ENCODE measurements at regions not wholly inside any gene's neighbourhood (a gene's known extent, or its start where the extent isn't known, plus 50 kb on each side); places are given as distances from the start of the nearest gene placed in this dataset.

- DNase-seq (ENCODE audit: low spot score) (no peak), ATAC-seq (no peak)
- intact Hi-C loops (cut with DNase I) = no loop called here
Observed at GRCh38 chr7:9175871-9176270, 742.5 kb downstream of the NXPH1 start.

- DNase-seq (ENCODE audit: low spot score) (no peak), ATAC-seq (no peak)
- intact Hi-C loops (cut with DNase I) = no loop called here
Observed at GRCh38 chr7:9181356-9181755, 747.9 kb downstream of the NXPH1 start.

DNA sequence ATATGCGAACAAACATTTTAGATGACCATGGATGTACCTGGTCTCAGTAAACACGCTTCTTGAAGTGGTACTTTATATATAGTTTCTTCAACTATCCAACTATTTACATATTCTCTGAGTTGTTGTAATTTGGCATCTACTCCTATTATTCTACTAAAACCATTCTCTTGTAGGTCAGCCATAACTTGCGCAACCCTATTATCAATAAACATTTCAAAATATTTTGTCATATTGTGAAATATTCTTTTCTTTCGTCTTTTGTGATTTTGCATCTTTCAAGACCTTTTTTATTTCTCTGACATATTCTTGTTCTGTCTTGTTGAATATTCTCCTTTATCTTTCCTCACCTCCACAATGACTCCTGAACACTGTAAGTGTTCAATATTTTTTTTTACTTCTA lies 753.3 kb downstream of the NXPH1 start:
- ATAC-seq (no peak), DNase-seq (ENCODE audit: low spot score) (no peak)
- intact Hi-C loops (cut with DNase I) = no loop called here

- ATAC-seq = no peak
Observed at GRCh38 chr7:9189703-9190102, 756.3 kb downstream of the NXPH1 start.

GRCh38 chr7:9192969-9193368 lies 759.6 kb downstream of the NXPH1 start:
- DNase-seq (ENCODE audit: low spot score) (no peak), ATAC-seq (no peak)
- intact Hi-C loops (cut with DNase I) = no loop called here

More at GRCh38 chr7:9189703-9190102, 756.3 kb downstream of the NXPH1 start:
- DNase-seq (ENCODE audit: low spot score) = no peak
- intact Hi-C loops (cut with DNase I) = no loop called here

GRCh38 chr7:9200626-9201025 lies 767.2 kb downstream of the NXPH1 start:
- ATAC-seq (no peak), DNase-seq (ENCODE audit: low spot score) (no peak)
- intact Hi-C loops (cut with DNase I) = no loop called here

DNA sequence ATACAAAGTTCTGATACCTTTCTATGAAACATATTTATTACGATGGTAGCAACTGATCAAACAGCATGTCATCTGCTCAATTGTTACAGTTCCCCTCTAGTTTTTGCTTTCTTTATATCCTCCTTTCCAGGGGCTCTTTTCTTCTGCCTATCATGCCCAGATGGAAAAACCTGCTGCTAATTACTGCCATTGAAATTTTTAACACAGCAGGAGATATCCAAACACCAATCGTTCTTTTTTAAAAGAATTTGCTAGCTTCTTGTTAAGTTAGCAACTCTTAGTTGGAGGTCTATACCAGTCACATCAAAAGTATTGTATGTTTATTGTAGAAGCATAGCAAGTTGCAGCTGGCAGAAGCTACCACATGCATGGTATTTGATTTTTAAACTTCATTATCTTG lies 768.5 kb downstream of the NXPH1 start:
- ATAC-seq = no peak
- intact Hi-C loops (cut with DNase I) = no loop called here

GRCh38 chr7:9204571-9204970 lies 771.2 kb downstream of the NXPH1 start:
- no peak for DNase-seq (ENCODE audit: low spot score)
- intact Hi-C loops (cut with DNase I) = no loop called here
- no peak for ATAC-seq

More for the DNA sequence above, 768.5 kb downstream of the NXPH1 start:
- no peak for DNase-seq (ENCODE audit: low spot score)

DNA sequence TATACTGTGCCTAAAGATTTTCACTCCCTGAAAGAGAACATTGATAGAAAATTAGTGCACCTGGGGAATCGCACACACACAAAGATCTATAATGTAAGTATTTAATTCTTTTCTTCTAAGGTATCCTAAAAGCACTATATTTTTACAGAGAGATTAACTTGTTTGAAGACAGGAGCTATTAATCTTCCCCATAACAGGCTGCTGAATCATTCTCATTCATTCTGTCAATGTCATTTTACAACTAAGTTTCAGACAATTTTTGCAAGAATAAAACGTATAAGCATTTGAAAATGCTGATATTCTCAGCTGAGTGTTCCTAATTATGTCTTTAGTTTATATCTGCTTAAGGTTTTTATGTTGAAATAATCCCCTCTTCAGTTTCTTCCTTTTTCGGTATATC lies 776.7 kb downstream of the NXPH1 start:
- DNase-seq (ENCODE audit: low spot score) (no peak), ATAC-seq (no peak)
- intact Hi-C loops (cut with DNase I) = no loop called here

- ATAC-seq (no peak), DNase-seq (ENCODE audit: low spot score) (no peak)
- intact Hi-C loops (cut with DNase I) = no loop called here
Observed at GRCh38 chr7:9217204-9217603, 783.8 kb downstream of the NXPH1 start.

- no peak for DNase-seq (ENCODE audit: low spot score)
- no peak for ATAC-seq
- intact Hi-C loops (cut with DNase I) = no loop called here
Observed at GRCh38 chr7:9226500-9226899, 793.1 kb downstream of the NXPH1 start.

DNA sequence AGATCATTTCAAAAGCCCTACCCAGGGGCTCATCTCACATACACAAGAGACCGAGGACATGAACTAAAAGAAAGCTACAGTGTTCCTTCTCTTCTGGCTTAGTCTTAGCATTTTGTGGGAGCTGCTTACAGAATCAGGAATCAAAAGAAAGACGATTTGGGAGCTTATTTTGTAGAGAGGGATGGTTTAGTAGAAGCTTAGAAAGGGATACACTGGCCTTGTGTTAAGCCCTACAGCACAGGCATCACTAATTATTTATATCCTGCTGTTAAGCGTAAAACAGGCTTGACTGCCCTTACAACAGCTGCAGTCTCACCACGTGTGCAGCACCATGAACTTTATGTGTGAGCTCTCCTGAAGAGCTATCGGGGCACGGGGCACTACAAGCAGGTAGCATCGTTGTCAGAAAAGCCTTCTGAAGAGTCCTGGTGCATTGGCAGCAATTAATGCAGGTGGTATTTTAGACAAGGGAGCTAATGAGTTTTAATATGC lies 798.3 kb downstream of the NXPH1 start:
- no peak for ATAC-seq
- DNase-seq (ENCODE audit: low spot score) = no peak
- intact Hi-C loops (cut with DNase I) = no loop called here

DNA sequence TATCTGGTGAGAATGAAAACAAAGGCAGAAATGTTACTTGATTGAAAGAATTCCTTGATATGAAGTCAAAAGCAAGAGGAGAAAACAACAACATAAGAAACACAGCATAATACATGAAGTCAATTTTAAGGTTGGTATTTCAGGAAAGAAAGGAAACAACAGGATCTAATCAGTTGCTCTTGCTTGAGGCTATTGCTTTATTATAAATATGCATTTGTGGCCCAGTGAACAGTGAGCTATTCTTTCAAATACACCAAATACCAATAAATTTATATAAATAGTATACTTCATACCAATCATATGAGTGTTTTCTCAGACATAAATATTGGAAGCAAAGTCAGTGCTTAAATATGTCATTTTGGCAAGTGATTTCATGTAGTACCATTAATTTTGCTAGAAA lies 806.6 kb downstream of the NXPH1 start:
- DNase-seq (ENCODE audit: low spot score) (no peak), ATAC-seq (no peak)
- intact Hi-C loops (cut with DNase I) = no loop called here

DNA sequence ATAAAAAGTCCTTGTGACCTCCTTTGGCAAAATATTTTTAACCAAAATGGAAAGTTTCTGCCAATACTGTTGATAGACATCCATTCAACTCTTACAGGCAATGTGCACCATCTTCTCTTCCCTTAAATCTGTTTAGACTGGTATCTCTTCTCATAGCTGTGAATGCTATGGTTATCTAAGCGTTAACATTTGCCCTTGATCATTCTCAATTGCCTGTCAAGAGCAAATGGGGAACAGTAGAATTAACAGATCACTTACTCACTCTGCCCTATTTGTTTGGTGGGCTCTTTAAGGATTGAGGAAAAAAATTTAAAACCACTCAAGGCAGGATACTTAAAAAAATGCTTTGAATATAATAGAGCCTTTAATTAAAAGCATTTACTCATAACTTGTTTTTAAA lies 808.4 kb downstream of the NXPH1 start:
- ATAC-seq = no peak
- intact Hi-C loops (cut with DNase I) = no loop called here
- DNase-seq (ENCODE audit: low spot score) = no peak

- intact Hi-C loops (cut with DNase I) = no loop called here
- no peak for DNase-seq (ENCODE audit: low spot score)
- ATAC-seq = no peak
Observed at GRCh38 chr7:9242636-9243035, 809.2 kb downstream of the NXPH1 start.

DNA sequence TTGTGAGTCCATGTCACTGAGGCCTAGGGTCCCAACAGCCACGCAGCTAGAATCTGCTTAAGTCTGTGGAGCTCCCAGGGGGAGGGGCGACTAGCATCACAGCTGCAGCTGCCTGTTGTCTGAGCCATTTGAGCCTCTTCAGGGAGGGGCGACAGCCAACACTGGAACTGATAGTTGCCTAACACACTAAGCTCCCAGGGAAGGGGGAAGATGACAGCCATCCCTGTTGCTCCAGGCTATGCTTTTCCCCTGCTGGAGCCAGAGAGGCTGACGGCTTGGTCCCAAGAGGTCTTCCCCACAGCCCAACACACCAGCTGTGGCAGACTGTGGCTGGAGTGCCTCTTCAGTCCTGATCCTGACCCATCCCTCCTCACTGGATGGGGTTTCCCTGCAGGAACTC lies 817.5 kb downstream of the NXPH1 start:
- intact Hi-C loops (cut with DNase I) = no loop called here
- ATAC-seq = no peak
- DNase-seq (ENCODE audit: low spot score) = no peak

GRCh38 chr7:9264395-9264794 lies 831.0 kb downstream of the NXPH1 start:
- no peak for DNase-seq (ENCODE audit: low spot score)
- intact Hi-C loops (cut with DNase I) = no loop called here
- no peak for ATAC-seq

DNA sequence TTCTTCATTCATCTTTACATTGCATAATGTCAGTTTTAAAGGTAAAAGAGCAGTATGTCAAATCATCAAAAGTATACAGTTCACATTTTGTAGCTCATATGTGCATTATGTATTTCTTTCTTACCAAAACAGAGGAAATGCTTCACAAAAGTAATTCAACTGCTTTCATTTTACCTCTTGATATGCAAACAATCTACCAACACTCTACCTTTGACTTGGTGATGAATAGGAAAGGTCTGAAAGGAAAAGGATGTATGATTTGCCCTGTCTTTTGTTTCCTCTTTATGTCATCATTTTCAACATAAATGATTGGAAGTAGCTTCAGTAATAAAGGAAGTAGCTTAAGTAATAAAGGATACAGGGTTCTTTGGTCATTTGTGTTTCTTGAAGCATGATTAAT lies 846.7 kb downstream of the NXPH1 start:
- DNase-seq (ENCODE audit: low spot score) (no peak), ATAC-seq (no peak)
- intact Hi-C loops (cut with DNase I) = no loop called here

- intact Hi-C loops (cut with DNase I) = no loop called here
- no peak for ATAC-seq
- DNase-seq (ENCODE audit: low spot score) = no peak
Observed at GRCh38 chr7:9283246-9283645, 849.8 kb downstream of the NXPH1 start.

GRCh38 chr7:9302436-9302835 lies 869.0 kb downstream of the NXPH1 start:
- intact Hi-C loops (cut with DNase I) = no loop called here
- no peak for DNase-seq (ENCODE audit: low spot score)
- ATAC-seq = no peak

- no peak for DNase-seq (ENCODE audit: low spot score)
- no peak for ATAC-seq
- intact Hi-C loops (cut with DNase I) = no loop called here
Observed at GRCh38 chr7:9307131-9307530, 873.7 kb downstream of the NXPH1 start.

- ATAC-seq (no peak), DNase-seq (ENCODE audit: low spot score) (no peak)
- intact Hi-C loops (cut with DNase I) = no loop called here
Observed at GRCh38 chr7:9324513-9324912, 891.1 kb downstream of the NXPH1 start.

All from sciatic nerve (tissue), 2 donors.